IMR-90 (cell line): ENCODE measurements at regions not wholly inside any gene's neighbourhood (a gene's known extent, or its start where the extent isn't known, plus 50 kb on each side); places are given as distances from the start of the nearest gene placed in this dataset.
A peak's percentile ranks its signal among the peaks of the same experiment; 100 is the strongest.

ENCODE experiments used
- ATAC-seq: fragments of 200-7000 bp; cut with Tn5 transposase; 2 replicates; pipeline ENCODE4 v1.9.1; 2020; ENCODE audit warnings: low read depth, mild to moderate bottlenecking, moderate library complexity
- BruUV-seq: library from RNA; stranded (reverse); fragments of 400-500 nt; replicated peaks from 2 replicates; lab custom pipeline; 2021; lab: Mats Ljungman, UMichigan
- CTCF ChIA-PET: fragments of 300-600 bp; formaldehyde crosslinking; extraction: SDS; loops from one replicate; lab custom pipeline; 2021; ENCODE audit warnings: antibody characterized with exemption; lab: Yijun Ruan, JAX
- POLR2A ChIA-PET: fragments of 300-600 bp; sonication (Branson Sonifier 250); formaldehyde crosslinking; loops from one replicate; lab custom pipeline; 2022; ENCODE audit warnings: antibody characterized with exemption; ENCODE audit not compliant: unreplicated experiment; lab: Charles Lee
- DNase-seq: peaks from one replicate; pipeline ENCODE4 v3.0.0; 2013
- H2AFZ ChIP-seq: replicated peaks from 2 replicates; pipeline ENCODE3; 2013; ENCODE audit warnings: low read length, mild to moderate bottlenecking; ENCODE audit not compliant: poor library complexity
- H2AK5ac ChIP-seq: 2 replicates; pipeline ENCODE4 v1.6.1; 2013; ENCODE audit warnings: low read depth, low read length, inconsistent platforms
- H2AK9ac ChIP-seq: replicated peaks from 2 replicates; pipeline ENCODE3; 2013; ENCODE audit warnings: mild to moderate bottlenecking, low read depth, low read length, moderate library complexity; ENCODE audit not compliant: poor library complexity
- H2BK120ac ChIP-seq: 2 replicates; pipeline ENCODE4 v1.6.1; 2013; ENCODE audit warnings: low read depth, low read length, inconsistent platforms
- H2BK15ac ChIP-seq: 3 replicates; pipeline ENCODE4 v1.6.1; 2013; ENCODE audit warnings: low read depth, low read length, inconsistent platforms
- H2BK20ac ChIP-seq: 2 replicates; pipeline ENCODE4 v1.6.1; 2013; ENCODE audit warnings: low read depth, mild to moderate bottlenecking, inconsistent platforms, low read length, moderate library complexity
- H2BK5ac ChIP-seq: 2 replicates; pipeline ENCODE4 v1.6.1; 2013; ENCODE audit warnings: mild to moderate bottlenecking, low read depth, low read length, inconsistent platforms; ENCODE audit not compliant: poor library complexity, severe bottlenecking
- H3K14ac ChIP-seq: replicated peaks from 2 replicates; pipeline ENCODE4 v1.6.1; 2013; ENCODE audit warnings: low read depth, low read length, inconsistent platforms
- H3K18ac ChIP-seq: 2 replicates; pipeline ENCODE4 v1.6.1; 2013; ENCODE audit warnings: low read depth, low read length, control low read depth
- H3K23ac ChIP-seq: 2 replicates; pipeline ENCODE4 v1.6.1; 2013; ENCODE audit warnings: low read depth, low read length, inconsistent platforms
- H3K27ac ChIP-seq: 2 replicates; pipeline ENCODE4 v1.5.1; 2013; ENCODE audit warnings: mild to moderate bottlenecking, control low read depth, low read length; ENCODE audit not compliant: insufficient read depth
- H3K27me3 ChIP-seq: 2 replicates; pipeline ENCODE4 v1.6.1; 2013; ENCODE audit warnings: low read length; ENCODE audit not compliant: control insufficient read depth, insufficient read depth
- H3K36me3 ChIP-seq: 2 replicates; pipeline ENCODE4 v1.6.1; 2013; ENCODE audit warnings: low read length, mixed read lengths; ENCODE audit not compliant: control insufficient read depth, insufficient read depth
- H3K4ac ChIP-seq: 2 replicates; pipeline ENCODE4 v1.6.1; 2013; ENCODE audit warnings: low read depth, low read length, inconsistent platforms
- H3K4me1 ChIP-seq: 2 replicates; pipeline ENCODE4 v1.6.1; 2013; ENCODE audit warnings: low read length, mixed read lengths; ENCODE audit not compliant: control insufficient read depth, insufficient read depth
- H3K4me2 ChIP-seq: 2 replicates; pipeline ENCODE4 v1.6.1; 2013; ENCODE audit warnings: low read depth, mild to moderate bottlenecking, control low read depth, low read length, moderate library complexity
- H3K4me3 ChIP-seq: 2 replicates; pipeline ENCODE4 v1.5.1; 2013; ENCODE audit warnings: low read depth, mild to moderate bottlenecking, control low read depth, low read length, moderate library complexity; ENCODE audit not compliant: insufficient read depth
- H3K56ac ChIP-seq: 2 replicates; pipeline ENCODE4 v1.6.1; 2013; ENCODE audit warnings: low read length, inconsistent platforms; ENCODE audit not compliant: insufficient read depth; ENCODE audit errors: extremely low read depth
- H3K79me1 ChIP-seq, 2 experiments: 2 replicates each; pipeline ENCODE4 v1.6.1; 2013; ENCODE audit warnings: low read length in 2 of 2, inconsistent platforms in 1 of 2, low read depth in 1 of 2
- H3K9ac ChIP-seq: 2 replicates; pipeline ENCODE4 v1.6.1; 2013; ENCODE audit warnings: low read depth, low read length, control low read depth
- H3K9me1 ChIP-seq: 2 replicates; pipeline ENCODE4 v1.6.1; 2013; ENCODE audit warnings: low read length, inconsistent platforms; ENCODE audit not compliant: insufficient read depth
- H3K9me3 ChIP-seq: 2 replicates; pipeline ENCODE4 v1.6.1; 2013; ENCODE audit warnings: low read length; ENCODE audit not compliant: control insufficient read depth, insufficient read depth
- H4K20me1 ChIP-seq: 2 replicates; pipeline ENCODE4 v1.6.1; 2013; ENCODE audit warnings: low read length, inconsistent platforms; ENCODE audit not compliant: insufficient read depth
- H4K5ac ChIP-seq: 2 replicates; pipeline ENCODE4 v1.6.1; 2013; ENCODE audit warnings: mild to moderate bottlenecking, low read depth, low read length, control low read depth
- H4K8ac ChIP-seq, 2 experiments: 2 replicates each; pipeline ENCODE4 v1.6.1; 2013; ENCODE audit warnings: low read depth in 2 of 2, low read length in 2 of 2, control low read depth in 1 of 2, inconsistent platforms in 1 of 2
- H4K91ac ChIP-seq: 2 replicates; pipeline ENCODE4 v1.6.1; 2013; ENCODE audit warnings: low read depth, low read length, inconsistent platforms; ENCODE audit not compliant: insufficient read depth
- BHLHE40 ChIP-seq: fragments of 150-350 bp; IDR thresholded peaks from 2 replicates; pipeline ENCODE4 v1.6.1; 2016; ENCODE audit warnings: mild to moderate bottlenecking, low read depth, low read length
- CEBPB ChIP-seq: IDR thresholded peaks from 2 replicates; pipeline ENCODE4 v1.6.1; 2012; ENCODE audit warnings: low read depth, low read length, improper control_type of control experiment
- CHD1 ChIP-seq: IDR thresholded peaks from 2 replicates; pipeline ENCODE4 v1.6.1; 2012; ENCODE audit warnings: low read depth, low read length, improper control_type of control experiment
- FOS ChIP-seq: fragments of 150-350 bp; IDR thresholded peaks from 2 replicates; pipeline ENCODE4 v1.6.1; 2016; ENCODE audit warnings: low read depth, low read length
- MAFK ChIP-seq: IDR thresholded peaks from 2 replicates; pipeline ENCODE4 v1.6.1; 2012; ENCODE audit warnings: low read depth, low read length, improper control_type of control experiment
- MAZ ChIP-seq: IDR thresholded peaks from 2 replicates; pipeline ENCODE4 v1.6.1; 2012; ENCODE audit warnings: low read depth, mild to moderate bottlenecking, low read length, improper control_type of control experiment, moderate library complexity, borderline replicate concordance
- MXI1 ChIP-seq: IDR thresholded peaks from 2 replicates; pipeline ENCODE4 v1.6.1; 2012; ENCODE audit warnings: low read depth, mild to moderate bottlenecking, low read length, moderate library complexity, borderline replicate concordance
- NFE2L2 ChIP-seq: fragments of 150-350 bp; IDR thresholded peaks from 2 replicates; pipeline ENCODE4 v1.6.1; 2016; ENCODE audit warnings: low read depth, mild to moderate bottlenecking, low read length
- POLR2A ChIP-seq: IDR thresholded peaks from 2 replicates; pipeline ENCODE4 v1.6.1; 2012; ENCODE audit warnings: mild to moderate bottlenecking, low read depth, low read length
- RAD21 ChIP-seq: IDR thresholded peaks from 2 replicates; pipeline ENCODE4 v1.6.1; 2012; ENCODE audit warnings: low read length, improper control_type of control experiment
- RCOR1 ChIP-seq: IDR thresholded peaks from 2 replicates; pipeline ENCODE4 v1.6.1; 2012; ENCODE audit warnings: mild to moderate bottlenecking, low read length, improper control_type of control experiment; ENCODE audit not compliant: insufficient replicate concordance
- RFX5 ChIP-seq: IDR thresholded peaks from 2 replicates; pipeline ENCODE4 v1.8.0; 2012; ENCODE audit warnings: low read depth, mild to moderate bottlenecking, low read length, moderate library complexity
- SMC3 ChIP-seq: fragments of 150-350 bp; IDR thresholded peaks from 2 replicates; pipeline ENCODE4 v1.6.1; 2016; ENCODE audit warnings: low read depth, mild to moderate bottlenecking, antibody characterized with exemption, low read length, moderate library complexity
- USF2 ChIP-seq: fragments of 150-350 bp; IDR thresholded peaks from 2 replicates; pipeline ENCODE4 v1.6.1; 2017; ENCODE audit warnings: mild to moderate bottlenecking, antibody characterized with exemption, low read length, low read depth
- WGBS, 2 experiments: methylation state at CpG; one replicate each; pipeline versions ENCODE4 v1.1.5 to v1.1.7; 2013; ENCODE audit warnings: missing lambda C conversion rate in 2 of 2; ENCODE audit not compliant: insufficient read length in 1 of 2; ENCODE audit errors: extremely low coverage in 2 of 2; 5-methylcytosine and 5-hydroxymethylcytosine counted together
- dilution Hi-C: fragments of 300-500 bp; cut with HindIII; formaldehyde crosslinking; loops from one replicate; pipeline ENCODE4 v1.14.3; 2018; ENCODE audit warnings: low sequenced_read_pairs; ENCODE audit not compliant: unreplicated experiment
- in situ Hi-C: fragments of 300-500 bp; cut with MboI; formaldehyde crosslinking; loops from 3 replicates; pipeline ENCODE4 v1.14.3; 2019; ENCODE audit warnings: low sequenced_read_pairs, inconsistent platforms, mixed read lengths
- intact Hi-C: fragments of 100-400 bp; cut with micrococcal nuclease; formaldehyde crosslinking; loops from 2 replicates; pipeline ENCODE4 v1.10.0; 2022
- TF ChIP-seq, protein P1 (sequence below): fragments of 150-350 bp; IDR thresholded peaks from 2 replicates; pipeline ENCODE4 v1.6.1; 2016; ENCODE audit warnings: low read depth, mild to moderate bottlenecking, low read length, moderate library complexity, borderline replicate concordance

DNA sequence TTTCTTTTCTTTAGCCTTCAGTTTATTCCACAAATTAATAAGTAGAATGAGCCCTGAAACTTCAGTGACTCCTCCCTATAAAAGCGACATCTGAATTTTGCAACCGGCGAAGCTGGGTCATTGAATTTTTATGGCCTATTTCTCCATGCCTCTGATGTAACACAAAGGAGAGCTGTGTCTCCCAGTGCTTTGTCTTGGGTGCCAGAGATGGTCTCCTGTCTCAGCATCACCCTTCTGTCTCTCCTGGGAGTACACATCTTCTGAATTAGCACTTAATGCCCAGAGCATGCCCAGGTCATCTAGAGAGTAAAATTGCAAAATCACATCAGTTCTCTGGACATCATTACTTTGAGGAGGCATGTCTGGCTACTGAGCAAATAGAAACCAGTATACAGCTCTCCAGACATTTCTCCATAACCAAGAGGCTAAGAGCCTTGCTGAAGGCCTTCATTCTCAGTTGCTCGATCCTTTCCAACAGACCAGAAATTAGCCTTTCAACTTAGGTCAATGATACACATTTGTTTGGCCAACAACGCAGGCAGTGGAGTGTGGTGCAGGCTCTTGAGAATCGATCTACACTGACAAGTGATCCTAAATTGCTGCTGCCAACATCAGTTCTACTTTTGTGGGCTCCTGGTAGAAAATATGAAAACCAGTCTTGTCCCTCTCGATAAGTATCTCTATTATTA, 176.0 kb upstream of the FOXQ1 start:
- H4K91ac ChIP-seq: no peak overlapping the region; the same call in 1 of the 2 replicates
- H2AK9ac ChIP-seq: no peak overlapping the region
- H3K4me1 ChIP-seq: peaks cover 10% of the 10 kb centered on the region
- no peaks in the 10 kb centered on the region; the same call in 1 of the 2 replicates for H3K9me1 ChIP-seq
- no peak overlapping the region; a peak in 1 of 4 replicates for H4K8ac ChIP-seq
- no peaks in the 10 kb centered on the region for H4K20me1 ChIP-seq
- peak overlapping the region; percentile 47; the same call in 1 of the 2 replicates for H4K5ac ChIP-seq
- no peak overlapping the region for H2BK5ac ChIP-seq
- H2AFZ ChIP-seq: no peak overlapping the region
- ChIA-PET CTCF (interaction anchor here (0.9 kb wide), 1 partner anchor 223 kb away, joined by 3 read pairs; no protein-coding TSS in a partner anchor), POLR2A (no interaction called here)
- peak overlapping the region; percentile 61 for H3K18ac ChIP-seq
- H2BK120ac ChIP-seq: peak overlapping the region; percentile 53
- no CpG with 5 or more reads among the region's 7 CpGs for WGBS, 2 experiments
- ATAC-seq: no peak; the same call in 1 of the 2 replicates
- no peak for DNase-seq
- no peak overlapping the region; the same call in 2 of the 3 replicates for H2BK15ac ChIP-seq
- dilution Hi-C loops: no loop called here
- intact Hi-C loops: no loop called here
- H3K56ac ChIP-seq: no peak overlapping the region
- H2BK20ac ChIP-seq: no peak overlapping the region
- no peaks in the 10 kb centered on the region for H3K36me3 ChIP-seq
- H2AK5ac ChIP-seq: no peak overlapping the region
- no TSS peak for BruUV-seq
- no peak overlapping the region for H3K4me3 ChIP-seq
- peaks cover 2% of the 10 kb centered on the region for H3K9me3 ChIP-seq
- H3K9ac ChIP-seq: no peak overlapping the region
- in situ Hi-C loops: no loop called here
- H3K4ac ChIP-seq: peak overlapping the region; percentile 38; the same call in 1 of the 2 replicates
- H3K27me3 ChIP-seq: no peaks in the 10 kb centered on the region
- H3K27ac ChIP-seq: peak overlapping the region; percentile 30; the same call in 1 of the 2 replicates
- H3K23ac ChIP-seq: 0 out of 2 replicates have a peak overlapping the region, but pooled peaks have one; percentile 3
- peak overlapping the region; percentile 71 for H3K4me2 ChIP-seq
- H3K79me1 ChIP-seq: no peaks in the 10 kb centered on the region
- H3K14ac ChIP-seq: peak overlapping the region; percentile 24; the same call in 1 of the 2 replicates
- no peak for TF ChIP-seq CEBPB
- no peak for TF ChIP-seq USF2
- TF ChIP-seq, protein P1, sequence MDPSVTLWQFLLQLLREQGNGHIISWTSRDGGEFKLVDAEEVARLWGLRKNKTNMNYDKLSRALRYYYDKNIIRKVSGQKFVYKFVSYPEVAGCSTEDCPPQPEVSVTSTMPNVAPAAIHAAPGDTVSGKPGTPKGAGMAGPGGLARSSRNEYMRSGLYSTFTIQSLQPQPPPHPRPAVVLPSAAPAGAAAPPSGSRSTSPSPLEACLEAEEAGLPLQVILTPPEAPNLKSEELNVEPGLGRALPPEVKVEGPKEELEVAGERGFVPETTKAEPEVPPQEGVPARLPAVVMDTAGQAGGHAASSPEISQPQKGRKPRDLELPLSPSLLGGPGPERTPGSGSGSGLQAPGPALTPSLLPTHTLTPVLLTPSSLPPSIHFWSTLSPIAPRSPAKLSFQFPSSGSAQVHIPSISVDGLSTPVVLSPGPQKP: no peak
- no peak for TF ChIP-seq MXI1
- TF ChIP-seq RCOR1: no peak
- TF ChIP-seq FOS: no peak
- TF ChIP-seq POLR2A: no peak
- TF ChIP-seq SMC3: no peak
- no peak for TF ChIP-seq RFX5
- TF ChIP-seq MAZ: no peak
- no peak for TF ChIP-seq MAFK
- TF ChIP-seq BHLHE40: no peak
- no peak for TF ChIP-seq CHD1
- no peak for TF ChIP-seq NFE2L2
- TF ChIP-seq RAD21: no peak
